ENCODE measurements at regions not wholly inside any gene's neighbourhood (a gene's known extent, or its start where the extent isn't known, plus 50 kb on each side); places are given as distances from the start of the nearest gene placed in this dataset.

- no peak for TF ChIP-seq USF1 (IDR thresholded peaks at IDR 0.05)
- TF ChIP-seq TEAD4 (IDR thresholded peaks at IDR 0.05), result no peak
These were observed 720.9 kb upstream of the TBX3 start for GRCh38 chr12:115404761-115405470.

GRCh38 chr12:115403689-115404088 lies 719.7 kb upstream of the TBX3 start:
- TF ChIP-seq FOXM1 (IDR thresholded peaks at IDR 0.05; ENCODE audit: borderline replicate concordance, low read depth) (no peak), TCF12 (IDR thresholded peaks at IDR 0.05; ENCODE audit: low read depth) (no peak), YY1 (IDR thresholded peaks at IDR 0.05; ENCODE audit: low read depth) (no peak)

- TF ChIP-seq, protein P1, sequence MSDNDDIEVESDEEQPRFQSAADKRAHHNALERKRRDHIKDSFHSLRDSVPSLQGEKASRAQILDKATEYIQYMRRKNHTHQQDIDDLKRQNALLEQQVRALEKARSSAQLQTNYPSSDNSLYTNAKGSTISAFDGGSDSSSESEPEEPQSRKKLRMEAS (IDR thresholded peaks at IDR 0.05), result no peak
- TF ChIP-seq EGR1 (IDR thresholded peaks at IDR 0.05) (no peak), ZBTB7A (IDR thresholded peaks at IDR 0.05; ENCODE audit: low read depth) (no peak), CREB1 (IDR thresholded peaks at IDR 0.05; ENCODE audit: low read depth) (no peak), FOXM1 (IDR thresholded peaks at IDR 0.05; ENCODE audit: borderline replicate concordance, low read depth) (no peak), TCF12 (IDR thresholded peaks at IDR 0.05; ENCODE audit: low read depth) (no peak), EP300 (IDR thresholded peaks at IDR 0.05; ENCODE audit: borderline replicate concordance) (no peak)
These were observed 719.3 kb upstream of the TBX3 start for GRCh38 chr12:115403253-115403652.

GRCh38 chr12:115402443-115403180 lies 718.6 kb upstream of the TBX3 start:
- no peak for TF ChIP-seq EP300 (IDR thresholded peaks at IDR 0.05; ENCODE audit: borderline replicate concordance)
- TF ChIP-seq EGR1 (IDR thresholded peaks at IDR 0.05), result no peak
- no peak for TF ChIP-seq USF1 (IDR thresholded peaks at IDR 0.05)
- TF ChIP-seq YY1 (IDR thresholded peaks at IDR 0.05; ENCODE audit: low read depth), result no peak
- no peak for TF ChIP-seq RAD21 (IDR thresholded peaks at IDR 0.05; ENCODE audit: low read depth)
- no peak for TF ChIP-seq CREB1 (IDR thresholded peaks at IDR 0.05; ENCODE audit: low read depth)
- TF ChIP-seq, protein P2, sequence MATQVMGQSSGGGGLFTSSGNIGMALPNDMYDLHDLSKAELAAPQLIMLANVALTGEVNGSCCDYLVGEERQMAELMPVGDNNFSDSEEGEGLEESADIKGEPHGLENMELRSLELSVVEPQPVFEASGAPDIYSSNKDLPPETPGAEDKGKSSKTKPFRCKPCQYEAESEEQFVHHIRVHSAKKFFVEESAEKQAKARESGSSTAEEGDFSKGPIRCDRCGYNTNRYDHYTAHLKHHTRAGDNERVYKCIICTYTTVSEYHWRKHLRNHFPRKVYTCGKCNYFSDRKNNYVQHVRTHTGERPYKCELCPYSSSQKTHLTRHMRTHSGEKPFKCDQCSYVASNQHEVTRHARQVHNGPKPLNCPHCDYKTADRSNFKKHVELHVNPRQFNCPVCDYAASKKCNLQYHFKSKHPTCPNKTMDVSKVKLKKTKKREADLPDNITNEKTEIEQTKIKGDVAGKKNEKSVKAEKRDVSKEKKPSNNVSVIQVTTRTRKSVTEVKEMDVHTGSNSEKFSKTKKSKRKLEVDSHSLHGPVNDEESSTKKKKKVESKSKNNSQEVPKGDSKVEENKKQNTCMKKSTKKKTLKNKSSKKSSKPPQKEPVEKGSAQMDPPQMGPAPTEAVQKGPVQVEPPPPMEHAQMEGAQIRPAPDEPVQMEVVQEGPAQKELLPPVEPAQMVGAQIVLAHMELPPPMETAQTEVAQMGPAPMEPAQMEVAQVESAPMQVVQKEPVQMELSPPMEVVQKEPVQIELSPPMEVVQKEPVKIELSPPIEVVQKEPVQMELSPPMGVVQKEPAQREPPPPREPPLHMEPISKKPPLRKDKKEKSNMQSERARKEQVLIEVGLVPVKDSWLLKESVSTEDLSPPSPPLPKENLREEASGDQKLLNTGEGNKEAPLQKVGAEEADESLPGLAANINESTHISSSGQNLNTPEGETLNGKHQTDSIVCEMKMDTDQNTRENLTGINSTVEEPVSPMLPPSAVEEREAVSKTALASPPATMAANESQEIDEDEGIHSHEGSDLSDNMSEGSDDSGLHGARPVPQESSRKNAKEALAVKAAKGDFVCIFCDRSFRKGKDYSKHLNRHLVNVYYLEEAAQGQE (IDR thresholded peaks at IDR 0.05; ENCODE audit: low read depth), result no peak
- TF ChIP-seq, protein P1 (IDR thresholded peaks at IDR 0.05), result no peak
- no peak for TF ChIP-seq NFIC (IDR thresholded peaks at IDR 0.05)
- TF ChIP-seq TEAD4 (IDR thresholded peaks at IDR 0.05), result no peak
- TF ChIP-seq TAF1 (IDR thresholded peaks at IDR 0.05; ENCODE audit: low read depth), result no peak
- no peak for TF ChIP-seq ZBTB7A (IDR thresholded peaks at IDR 0.05; ENCODE audit: low read depth)
- TF ChIP-seq FOXM1 (IDR thresholded peaks at IDR 0.05; ENCODE audit: borderline replicate concordance, low read depth), result no peak
- no peak for TF ChIP-seq TCF12 (IDR thresholded peaks at IDR 0.05; ENCODE audit: low read depth)
- TF ChIP-seq CEBPB (IDR thresholded peaks at IDR 0.05), result no peak

DNA sequence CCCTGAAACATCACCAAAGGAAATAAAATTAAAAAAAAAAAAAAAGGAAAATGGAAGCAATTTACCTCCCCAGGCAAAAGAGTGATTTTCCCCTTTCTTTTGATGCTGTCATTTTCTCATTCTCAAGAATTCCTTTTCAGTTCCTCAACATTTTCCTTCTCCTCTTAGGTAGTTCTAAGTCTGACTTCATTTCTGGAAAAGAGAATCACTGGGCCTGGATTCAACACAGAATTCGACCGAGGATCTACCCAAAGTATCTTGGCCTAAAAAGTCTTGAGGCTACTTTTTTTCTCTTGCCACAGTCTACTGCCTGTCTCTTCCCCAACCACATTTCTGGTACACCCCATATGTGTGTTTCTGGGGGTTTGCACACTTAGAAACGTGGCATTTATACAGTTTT lies 717.8 kb upstream of the TBX3 start:
- TF ChIP-seq EGR1 (IDR thresholded peaks at IDR 0.05) (no peak), YY1 (IDR thresholded peaks at IDR 0.05; ENCODE audit: low read depth) (no peak), TCF12 (IDR thresholded peaks at IDR 0.05; ENCODE audit: low read depth) (no peak), CEBPB (IDR thresholded peaks at IDR 0.05) (no peak)
- TF ChIP-seq, protein P1 (IDR thresholded peaks at IDR 0.05), result no peak

- no peak for TF ChIP-seq TAF1 (IDR thresholded peaks at IDR 0.05; ENCODE audit: low read depth)
- no peak for TF ChIP-seq EGR1 (IDR thresholded peaks at IDR 0.05)
- no peak for TF ChIP-seq TCF12 (IDR thresholded peaks at IDR 0.05; ENCODE audit: low read depth)
These were observed 716.0 kb upstream of the TBX3 start for GRCh38 chr12:115400011-115400410.

DNA sequence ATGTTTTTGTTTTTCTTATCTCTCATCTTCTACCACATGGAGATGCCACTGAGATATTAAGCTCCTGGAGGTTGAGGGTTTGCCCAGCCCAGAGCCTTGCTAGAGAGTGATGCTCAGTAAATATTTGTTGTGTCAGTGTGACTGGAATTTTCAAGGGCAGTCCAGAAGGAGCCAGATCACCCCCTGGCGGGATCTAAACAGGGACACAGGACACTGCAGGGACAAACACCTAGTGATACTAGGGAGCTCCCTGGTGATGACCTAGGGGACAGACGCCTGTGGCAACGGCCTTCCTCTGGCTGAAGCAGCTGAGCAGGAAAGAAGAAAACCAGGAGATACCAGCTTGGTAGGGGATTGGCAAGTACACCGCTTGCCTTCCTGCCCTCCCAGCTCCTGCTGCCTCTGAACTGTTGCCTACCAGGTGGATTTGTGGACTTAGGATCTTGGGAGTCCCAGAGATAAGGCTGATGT lies 714.4 kb upstream of the TBX3 start:
- TF ChIP-seq, protein P2 (IDR thresholded peaks at IDR 0.05; ENCODE audit: low read depth), result no peak
- TF ChIP-seq RAD21 (IDR thresholded peaks at IDR 0.05; ENCODE audit: low read depth), result no peak
- no peak for TF ChIP-seq TCF12 (IDR thresholded peaks at IDR 0.05; ENCODE audit: low read depth)
- TF ChIP-seq YY1 (IDR thresholded peaks at IDR 0.05; ENCODE audit: low read depth), result no peak
- TF ChIP-seq TAF1 (IDR thresholded peaks at IDR 0.05; ENCODE audit: low read depth), result no peak
- TF ChIP-seq FOXM1 (IDR thresholded peaks at IDR 0.05; ENCODE audit: borderline replicate concordance, low read depth), result no peak
- no peak for TF ChIP-seq ZBTB7A (IDR thresholded peaks at IDR 0.05; ENCODE audit: low read depth)
- no peak for TF ChIP-seq NFIC (IDR thresholded peaks at IDR 0.05)
- TF ChIP-seq, protein P1 (IDR thresholded peaks at IDR 0.05), result no peak
- no peak for TF ChIP-seq CREB1 (IDR thresholded peaks at IDR 0.05; ENCODE audit: low read depth)
- no peak for TF ChIP-seq TEAD4 (IDR thresholded peaks at IDR 0.05)
- no peak for TF ChIP-seq USF1 (IDR thresholded peaks at IDR 0.05)
- no peak for TF ChIP-seq EP300 (IDR thresholded peaks at IDR 0.05; ENCODE audit: borderline replicate concordance)
